Neural crest cell (in vitro differentiated cells): ENCODE measurements at regions not wholly inside any gene's neighbourhood (a gene's known extent, or its start where the extent isn't known, plus 50 kb on each side); places are given as distances from the start of the nearest gene placed in this dataset.

Experiments
- DNase-seq: peaks from one replicate; pipeline ENCODE4 v3.0.0; 2021; ENCODE audit warnings: low read depth, mixed read lengths, low spot score
- H3K27ac Mint-ChIP-seq: one replicate; pipeline ENCODE4 v1.8.0; 2021; ENCODE audit warnings: mild to moderate bottlenecking, mixed read lengths; ENCODE audit not compliant: unreplicated experiment
- H3K27me3 Mint-ChIP-seq: 2 replicates; pipeline ENCODE4 v1.8.0; 2021; ENCODE audit warnings: low read depth, mild to moderate bottlenecking, mixed read lengths
- H3K36me3 Mint-ChIP-seq: 2 replicates; pipeline ENCODE4 v1.8.0; 2021; ENCODE audit warnings: low read depth, mild to moderate bottlenecking, mixed read lengths
- H3K4me1 Mint-ChIP-seq: 2 replicates; pipeline ENCODE4 v1.8.0; 2021; ENCODE audit warnings: mixed read lengths
- H3K4me3 Mint-ChIP-seq: one replicate; pipeline ENCODE4 v1.8.0; 2021; ENCODE audit warnings: mild to moderate bottlenecking, mixed read lengths
- H3K9me3 Mint-ChIP-seq: 2 replicates; pipeline ENCODE4 v1.8.0; 2021; ENCODE audit warnings: mixed read lengths
- CTCF ChIP-seq: fragments of 200-600 bp; sonication (generic); conservative IDR thresholded peaks from 2 replicates; pipeline ENCODE4 v1.5.0; 2021; ENCODE audit warnings: antibody characterized with exemption, mild to moderate bottlenecking

DNA sequence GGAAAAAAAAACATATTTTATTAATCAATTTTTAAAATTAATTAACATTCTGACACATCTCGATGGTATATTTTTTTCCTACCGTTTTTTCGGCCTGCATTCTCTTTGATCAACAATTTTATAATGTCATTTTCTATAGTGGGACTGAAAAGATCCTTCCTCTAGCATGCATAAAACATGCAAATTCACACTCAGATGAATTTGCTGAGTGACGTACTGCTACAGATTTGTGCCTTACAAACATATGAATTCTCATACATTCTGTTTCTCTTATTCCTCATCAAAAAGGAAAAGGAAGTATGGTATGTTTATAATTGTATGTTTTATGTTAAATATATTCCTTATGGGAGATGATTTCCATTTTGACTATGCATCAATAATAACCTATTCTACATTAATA lies 458.2 kb downstream of the TSHZ3 start:
- TF ChIP-seq CTCF: no peak
- no peaks in the 10 kb centered on the region for H3K27me3 Mint-ChIP-seq
- no peak overlapping the region for H3K27ac Mint-ChIP-seq
- H3K9me3 Mint-ChIP-seq: no peaks in the 10 kb centered on the region
- no peak for DNase-seq
- no peaks in the 10 kb centered on the region for H3K4me1 Mint-ChIP-seq
- H3K36me3 Mint-ChIP-seq: no peaks in the 10 kb centered on the region
- H3K4me3 Mint-ChIP-seq: no peak overlapping the region

DNA sequence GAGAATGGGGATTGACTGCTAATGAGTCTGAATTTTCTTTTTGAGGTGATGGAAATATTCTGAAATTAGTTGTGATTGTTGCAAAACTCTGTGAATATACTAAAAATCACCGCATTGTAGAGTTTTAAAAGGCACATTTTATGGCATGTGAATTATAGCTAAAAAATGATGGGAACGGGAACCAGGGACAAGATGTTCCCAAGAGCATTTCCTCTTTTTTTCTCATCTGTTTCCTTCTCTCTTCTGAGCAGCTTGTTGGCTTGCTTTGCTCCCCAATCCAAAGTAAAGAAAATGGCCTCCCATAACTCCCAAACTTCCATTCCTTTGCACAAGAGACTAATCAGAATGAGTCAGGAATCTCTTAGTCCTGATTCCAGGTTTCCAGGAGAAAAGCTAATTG lies 459.2 kb downstream of the TSHZ3 start:
- Mint-ChIP-seq H3K4me3 (no peak overlapping the region), H3K27ac (no peak overlapping the region), H3K4me1 (no peaks in the 10 kb centered on the region), H3K9me3 (no peaks in the 10 kb centered on the region), H3K36me3 (no peaks in the 10 kb centered on the region), H3K27me3 (no peaks in the 10 kb centered on the region)
- DNase-seq: no peak
- no peak for TF ChIP-seq CTCF

DNA sequence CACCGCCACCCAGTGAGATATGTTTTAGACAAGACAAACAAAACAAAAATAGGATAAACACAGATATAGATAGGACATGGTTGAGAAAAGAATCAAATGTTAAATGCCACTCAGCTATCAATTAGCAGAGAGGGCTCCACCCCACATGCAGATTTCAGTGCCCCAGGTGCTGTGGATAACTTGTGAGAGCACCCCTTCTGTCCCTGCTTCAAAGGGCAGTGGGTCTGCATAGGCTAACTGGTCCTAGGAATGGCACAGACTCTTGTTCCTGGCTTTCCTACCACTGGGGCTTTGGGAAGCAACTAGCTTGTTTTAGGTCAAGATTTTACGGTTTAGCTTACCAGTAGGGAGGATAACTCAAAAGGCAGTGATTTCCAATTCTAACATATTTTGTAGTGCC lies 460.3 kb downstream of the TSHZ3 start:
- no peaks in the 10 kb centered on the region for H3K36me3 Mint-ChIP-seq
- TF ChIP-seq CTCF: no peak
- H3K9me3 Mint-ChIP-seq: no peaks in the 10 kb centered on the region
- DNase-seq: no peak
- H3K4me3 Mint-ChIP-seq: no peak overlapping the region
- H3K4me1 Mint-ChIP-seq: no peaks in the 10 kb centered on the region
- no peaks in the 10 kb centered on the region for H3K27me3 Mint-ChIP-seq
- H3K27ac Mint-ChIP-seq: no peak overlapping the region

DNA sequence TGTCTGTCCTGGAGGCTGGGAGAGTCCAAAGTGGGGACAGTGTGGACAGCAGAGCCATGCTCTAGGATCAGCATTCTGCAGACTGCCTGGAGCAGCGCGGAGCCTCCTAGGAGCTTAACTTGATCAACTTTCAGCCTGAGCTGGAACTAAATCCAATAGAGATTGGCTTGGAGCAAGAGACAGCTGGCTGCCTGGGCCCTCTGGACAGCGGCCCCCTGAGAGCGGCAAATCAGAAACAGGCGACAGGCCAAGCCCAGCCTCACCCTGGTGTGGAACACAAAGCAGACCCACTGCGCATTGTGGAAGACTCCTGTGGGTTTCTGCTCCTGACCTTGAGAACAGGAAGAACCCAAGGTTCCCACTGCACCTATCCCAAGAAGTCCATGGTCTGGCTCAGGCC lies 462.2 kb downstream of the TSHZ3 start:
- peak overlapping the region; percentile 81 for H3K27ac Mint-ChIP-seq
- no peak for DNase-seq
- no peaks in the 10 kb centered on the region for H3K4me1 Mint-ChIP-seq
- H3K36me3 Mint-ChIP-seq: no peaks in the 10 kb centered on the region
- no peak overlapping the region for H3K4me3 Mint-ChIP-seq
- H3K27me3 Mint-ChIP-seq: no peaks in the 10 kb centered on the region
- H3K9me3 Mint-ChIP-seq: no peaks in the 10 kb centered on the region
- no peak for TF ChIP-seq CTCF

GRCh38 chr19:30886222-30886621 lies 463.0 kb downstream of the TSHZ3 start:
- no peak overlapping the region for H3K4me3 Mint-ChIP-seq
- H3K36me3 Mint-ChIP-seq: no peaks in the 10 kb centered on the region
- DNase-seq: no peak
- TF ChIP-seq CTCF: no peak
- H3K27ac Mint-ChIP-seq: no peak overlapping the region
- no peaks in the 10 kb centered on the region for H3K9me3 Mint-ChIP-seq
- no peaks in the 10 kb centered on the region for H3K4me1 Mint-ChIP-seq
- H3K27me3 Mint-ChIP-seq: no peaks in the 10 kb centered on the region

DNA sequence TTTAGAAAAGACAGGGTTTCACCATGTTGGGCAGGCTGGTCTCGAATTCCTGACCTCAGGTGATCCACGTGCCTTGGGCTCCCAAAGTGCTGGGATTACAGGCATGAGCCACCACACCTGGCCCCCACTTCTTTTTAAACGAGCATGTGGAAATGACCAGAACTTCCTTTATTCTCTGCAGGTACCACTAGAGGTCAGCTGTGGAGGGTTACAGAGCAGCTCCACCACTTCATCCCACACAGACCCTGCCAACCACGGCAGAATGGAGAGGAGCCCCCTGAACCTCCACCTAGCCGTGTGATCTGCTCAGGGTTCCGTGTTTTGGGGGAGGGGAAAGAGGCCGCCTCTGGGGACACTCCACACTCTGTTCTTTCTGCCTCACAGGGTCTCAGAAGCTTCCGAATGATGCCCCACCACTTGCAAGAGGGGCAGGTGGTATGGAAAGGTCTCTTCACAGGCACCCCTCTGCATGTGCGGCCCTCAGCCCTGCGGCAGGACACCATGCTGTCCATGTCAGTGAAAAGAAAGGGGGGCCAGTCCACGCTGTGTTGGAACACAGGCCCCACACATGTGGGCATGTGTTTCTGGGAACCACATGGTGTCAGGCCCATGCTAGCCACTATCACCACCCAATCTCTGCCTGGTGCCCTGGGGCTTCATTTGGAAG lies 465.0 kb downstream of the TSHZ3 start:
- H3K36me3 Mint-ChIP-seq: no peaks in the 10 kb centered on the region
- H3K9me3 Mint-ChIP-seq: no peaks in the 10 kb centered on the region
- no peak for DNase-seq
- H3K27me3 Mint-ChIP-seq: no peaks in the 10 kb centered on the region
- no peak overlapping the region for H3K27ac Mint-ChIP-seq
- TF ChIP-seq CTCF: no peak
- H3K4me3 Mint-ChIP-seq: no peak overlapping the region
- no peaks in the 10 kb centered on the region for H3K4me1 Mint-ChIP-seq
